GM21515 (cell line): ENCODE measurements at regions not wholly inside any gene's neighbourhood (a gene's known extent, or its start where the extent isn't known, plus 50 kb on each side); places are given as distances from the start of the nearest gene placed in this dataset.

Experiments used
- ATAC-seq: cut with Tn5 transposase; IDR thresholded peaks from one replicate; pipeline ENCODE4 v1.9.1; 2021; ENCODE audit not compliant: unreplicated experiment

- no peak for ATAC-seq
Observed at GRCh38 chr10:111131168-111131799, 54.5 kb downstream of the ADRA2A start.

- ATAC-seq: no peak
Observed at GRCh38 chr10:111137007-111137406, 60.2 kb downstream of the ADRA2A start.

- ATAC-seq: no peak
Observed at GRCh38 chr10:111137587-111137986, 60.8 kb downstream of the ADRA2A start.

- no peak for ATAC-seq
Observed at GRCh38 chr10:111138544-111138943, 61.7 kb downstream of the ADRA2A start.

GRCh38 chr10:111139567-111139966 is 62.7 kb downstream of the ADRA2A start:
- ATAC-seq: no peak

DNA sequence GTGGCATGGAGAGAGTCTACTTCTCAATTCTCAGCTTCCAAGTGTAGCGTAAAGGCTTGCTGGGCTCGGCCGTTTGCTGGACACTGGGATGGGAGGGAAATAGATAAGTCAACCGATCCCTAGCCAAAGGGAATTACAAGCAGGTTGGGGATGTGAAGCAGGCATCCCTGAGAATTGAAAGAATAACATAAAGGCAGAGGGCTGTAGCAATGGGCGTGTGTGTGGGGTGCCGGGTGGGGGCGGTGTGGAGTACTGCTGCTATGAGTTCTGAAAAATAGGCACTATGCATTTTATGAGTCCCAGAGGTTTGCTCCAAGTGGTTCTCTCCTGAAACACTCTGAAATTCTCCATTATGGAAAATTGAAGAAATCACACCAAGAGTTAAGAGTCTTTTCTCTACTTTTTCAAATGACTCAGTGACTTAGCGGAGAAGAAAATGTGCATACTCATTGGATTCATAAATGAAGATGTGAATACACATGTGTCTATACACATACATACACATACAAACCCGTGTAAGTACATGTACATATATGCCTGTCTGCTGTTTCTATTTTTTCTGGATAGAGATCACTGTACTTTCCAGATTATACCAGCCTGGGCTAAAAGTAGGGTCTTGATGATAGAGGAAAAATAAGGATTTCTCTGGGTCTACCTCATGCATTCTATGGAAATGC is 65.4 kb downstream of the ADRA2A start:
- ATAC-seq: no peak

- no peak for ATAC-seq
Observed at GRCh38 chr10:111146025-111146640, 69.3 kb downstream of the ADRA2A start.

DNA sequence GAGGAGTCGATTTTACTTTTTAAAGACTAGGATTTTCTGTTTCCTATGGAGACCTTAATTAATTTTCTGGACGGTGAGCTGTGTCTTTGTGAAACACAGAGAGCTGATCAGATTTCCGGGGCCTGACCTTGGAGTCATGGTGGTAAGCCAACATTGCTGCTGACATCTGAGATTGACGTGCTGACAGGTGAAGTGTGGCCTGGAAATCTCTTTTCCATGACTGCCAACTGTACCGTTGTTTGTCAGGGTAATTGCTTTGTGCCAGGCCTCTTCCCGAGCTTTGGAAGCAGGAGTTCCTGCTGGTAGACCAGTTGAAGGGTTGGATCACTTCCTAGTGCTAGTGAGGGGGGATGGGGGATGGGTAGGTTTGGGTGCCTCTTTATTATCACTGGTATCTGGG is 71.2 kb downstream of the ADRA2A start:
- ATAC-seq: no peak

DNA sequence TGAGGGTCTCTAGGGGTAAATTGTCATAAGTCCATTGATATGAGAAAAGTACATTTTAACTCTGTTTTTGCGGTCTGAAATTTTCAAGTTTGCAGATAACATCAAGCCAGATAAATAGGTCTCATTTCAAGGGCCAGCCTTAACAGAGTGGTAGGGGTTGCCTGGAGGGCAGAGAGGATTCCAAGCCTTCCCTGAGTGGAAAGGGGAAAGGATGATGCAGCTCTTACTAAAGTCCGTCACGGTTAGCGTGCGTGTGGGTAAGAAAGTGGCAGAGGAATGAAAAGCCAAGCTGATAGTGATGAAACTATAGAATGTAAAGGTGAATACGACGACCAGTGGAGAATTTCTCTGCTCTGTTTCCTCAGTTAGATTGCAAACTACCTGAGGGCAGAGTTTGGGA is 71.6 kb downstream of the ADRA2A start:
- no peak for ATAC-seq

DNA sequence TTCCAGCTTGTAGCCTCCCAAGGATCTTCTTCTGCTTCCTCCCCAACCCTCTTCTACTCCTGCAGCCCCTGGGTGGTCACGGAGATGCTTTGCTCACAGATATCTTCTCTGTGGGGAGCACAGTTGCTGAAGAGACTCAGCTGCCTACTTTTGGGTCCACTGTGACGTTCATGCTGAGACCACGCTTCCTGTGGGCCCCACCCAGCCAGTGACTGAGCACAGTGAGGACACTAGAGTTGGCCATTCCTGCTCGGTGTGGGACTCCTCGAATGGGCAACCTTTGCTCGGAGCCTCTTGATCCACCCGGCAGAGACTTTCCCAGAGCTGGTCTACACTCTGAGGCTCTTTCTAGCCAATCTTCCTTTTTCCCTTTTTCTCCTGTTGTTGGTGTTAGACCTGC is 73.9 kb downstream of the ADRA2A start:
- ATAC-seq: no peak

DNA sequence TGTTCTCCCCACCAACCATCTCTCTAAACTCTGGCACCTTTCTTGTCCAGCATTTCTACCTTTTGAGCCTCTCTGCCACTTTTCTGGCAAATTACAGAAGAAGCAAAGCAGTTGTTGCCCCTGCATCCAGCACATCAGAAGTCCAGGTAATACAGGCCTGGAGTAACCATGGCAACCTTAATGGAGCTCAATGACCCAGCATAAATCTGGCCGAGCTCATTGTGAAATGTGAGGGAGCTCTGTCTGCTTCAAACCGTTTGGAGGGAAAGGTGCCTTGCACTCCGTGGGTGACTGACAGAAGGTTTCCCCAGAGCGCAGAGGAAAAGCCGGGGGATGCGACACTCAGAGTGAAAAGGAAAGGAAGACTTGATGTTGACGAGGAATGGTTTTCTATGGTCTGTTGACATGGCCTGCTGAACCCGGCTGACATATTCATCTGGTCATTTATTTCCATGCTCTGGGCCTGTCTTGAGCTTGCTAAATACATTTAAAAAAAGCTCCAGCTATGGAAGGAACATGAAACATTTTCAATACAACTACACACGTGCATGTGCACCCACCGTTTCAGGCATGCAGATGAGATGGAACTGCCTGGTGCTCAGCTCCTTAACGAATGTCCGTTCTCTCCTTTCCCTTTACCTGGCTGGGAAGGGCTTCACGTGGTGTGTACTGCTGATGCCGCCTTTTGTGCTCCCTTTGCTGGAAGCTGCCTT is 74.9 kb downstream of the ADRA2A start:
- ATAC-seq: no peak

GRCh38 chr10:111156754-111157153 is 79.9 kb downstream of the ADRA2A start:
- ATAC-seq: no peak

DNA sequence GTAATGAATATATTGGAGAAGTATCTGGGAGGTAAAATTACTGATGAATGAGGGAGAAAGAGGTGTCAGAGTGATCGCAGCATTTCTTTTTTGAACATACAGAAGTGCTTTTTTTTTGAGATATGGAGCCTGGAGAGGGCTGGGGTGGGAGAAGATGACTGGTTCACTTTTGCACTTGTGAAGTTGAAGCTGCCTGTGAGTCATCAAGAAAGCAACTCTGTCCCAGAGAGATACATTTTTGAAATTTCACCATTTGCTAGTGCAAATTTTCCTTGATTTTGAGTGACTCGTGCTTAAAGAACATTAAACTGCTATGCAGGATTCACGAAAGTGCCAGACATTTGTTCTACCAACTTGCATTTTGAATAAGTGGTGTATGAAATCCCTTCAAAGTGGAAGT is 81.8 kb downstream of the ADRA2A start:
- no peak for ATAC-seq

- no peak for ATAC-seq
Observed at GRCh38 chr10:111161109-111161874, 84.5 kb downstream of the ADRA2A start.

GRCh38 chr10:111171183-111171582 is 94.4 kb downstream of the ADRA2A start:
- ATAC-seq: no peak

- ATAC-seq: no peak
Observed at GRCh38 chr10:111175787-111176186, 99.0 kb downstream of the ADRA2A start.

DNA sequence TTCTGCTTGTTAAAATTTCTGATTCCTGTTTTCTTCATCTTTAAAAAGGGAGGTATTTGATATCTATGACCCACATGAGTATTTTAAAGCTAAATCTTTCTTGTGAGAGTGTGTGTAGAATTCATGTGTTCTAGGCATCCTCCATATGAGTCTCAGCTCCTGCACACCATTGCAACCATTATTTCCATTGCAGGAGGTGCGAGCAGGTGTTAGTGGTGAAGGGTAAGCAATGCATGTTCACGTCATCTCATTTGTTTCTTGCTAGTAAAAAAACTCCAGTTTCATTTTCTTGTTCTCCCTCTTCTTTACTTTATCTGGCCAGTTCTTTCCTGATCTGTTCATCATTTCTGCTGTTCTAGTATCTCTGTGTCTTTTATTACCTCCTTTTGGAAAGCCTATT is 100.5 kb downstream of the ADRA2A start:
- no peak for ATAC-seq

- ATAC-seq: no peak
Observed at GRCh38 chr10:111179514-111179913, 102.7 kb downstream of the ADRA2A start.

DNA sequence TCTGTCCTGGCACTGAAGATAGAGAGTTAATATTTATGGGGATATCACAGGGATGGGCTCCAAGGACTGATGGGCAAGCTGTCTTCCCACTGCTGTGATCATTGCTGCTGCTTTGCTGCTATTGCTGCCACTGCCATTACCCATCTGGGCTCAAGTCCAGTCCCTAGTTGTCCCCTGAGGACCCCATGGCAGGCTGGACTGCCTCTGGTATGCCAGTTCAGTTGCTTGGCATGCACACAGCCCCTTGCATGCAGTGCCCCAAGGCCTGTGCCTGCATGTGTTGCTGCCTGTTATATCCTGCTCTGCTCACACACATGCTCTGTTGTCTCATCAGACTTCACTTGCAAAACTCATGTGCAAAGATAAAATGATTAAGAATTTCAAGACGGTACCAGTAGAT is 109.5 kb downstream of the ADRA2A start:
- ATAC-seq: no peak

DNA sequence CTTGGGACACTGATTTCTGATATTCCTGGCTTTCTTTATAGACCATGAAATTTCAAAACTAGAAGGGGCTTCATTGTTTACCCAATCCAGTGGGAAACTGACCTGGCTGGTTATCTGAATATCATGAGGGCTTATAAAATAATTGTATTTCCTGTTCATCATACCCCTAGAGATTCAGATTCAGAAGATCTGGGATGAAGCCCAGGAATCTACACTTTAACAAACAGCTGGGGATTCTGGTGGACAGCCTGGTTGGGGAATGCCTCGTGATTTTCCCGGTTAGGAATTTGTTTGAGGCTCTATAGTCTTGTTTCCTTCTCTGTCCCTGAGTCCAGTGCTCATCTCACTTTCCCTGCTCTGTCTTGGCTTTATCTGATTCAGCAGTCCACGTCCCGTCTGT is 110.3 kb downstream of the ADRA2A start:
- no peak for ATAC-seq

DNA sequence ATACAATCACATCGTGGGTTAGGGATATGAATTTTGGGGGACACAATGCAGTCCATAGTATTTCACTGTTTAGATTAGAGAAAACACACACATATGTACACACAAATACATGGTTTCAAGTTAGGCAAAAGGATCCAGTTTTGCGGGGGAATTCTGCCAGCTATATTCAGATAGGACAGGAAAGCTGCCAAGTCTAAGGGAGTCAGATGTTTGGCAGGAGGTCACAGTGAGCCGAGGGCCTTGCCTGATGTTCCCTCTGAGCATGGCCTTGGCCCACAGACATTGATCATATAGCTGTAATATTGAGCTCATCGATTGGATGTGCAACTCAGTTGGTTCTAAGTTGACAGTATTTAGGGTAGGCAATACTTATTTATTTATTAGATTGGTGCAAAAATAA is 122.8 kb downstream of the ADRA2A start:
- no peak for ATAC-seq
